AML-193 (cell line): ENCODE measurements at regions not wholly inside any gene's neighbourhood (a gene's known extent, or its start where the extent isn't known, plus 50 kb on each side); places are given as distances from the start of the nearest gene placed in this dataset.
"Not testable (repeated sequence)": the region's sequence is repeated elsewhere in the genome, so short reads cannot be mapped to it uniquely, and the experiment has no call there.

ENCODE experiments used
- DNase-seq, 2 experiments: peaks; one replicate each; lab custom pipeline; 2025; lab: John Stamatoyannopoulos, UW

- DNase-seq: no peak
Measured at GRCh38 chr20:50359607-50360217, 150.5 kb upstream of the PTPN1 start.

DNA sequence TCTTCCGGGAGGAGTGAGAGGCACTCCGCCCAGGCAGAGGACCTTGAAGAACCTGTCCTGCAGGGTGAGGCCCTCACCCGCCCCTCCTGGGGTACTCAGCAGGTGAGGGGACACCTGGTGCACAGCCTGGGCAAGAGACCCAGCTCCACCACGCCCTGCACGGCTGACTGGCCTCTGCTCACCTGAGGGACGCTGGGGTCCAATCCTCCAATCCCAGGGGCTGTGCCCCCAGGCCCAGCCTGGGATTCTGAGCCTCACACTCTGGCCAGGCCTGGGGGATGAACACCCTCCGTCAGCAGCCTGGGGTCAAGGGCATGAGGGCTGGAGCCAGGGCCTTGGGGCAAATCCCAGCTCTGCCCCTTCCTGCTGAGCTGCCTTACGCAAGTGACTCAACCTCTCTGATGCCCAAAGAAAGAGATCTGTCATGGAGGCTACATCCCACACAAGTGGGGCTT is 149.9 kb upstream of the PTPN1 start:
- no peak for DNase-seq

DNA sequence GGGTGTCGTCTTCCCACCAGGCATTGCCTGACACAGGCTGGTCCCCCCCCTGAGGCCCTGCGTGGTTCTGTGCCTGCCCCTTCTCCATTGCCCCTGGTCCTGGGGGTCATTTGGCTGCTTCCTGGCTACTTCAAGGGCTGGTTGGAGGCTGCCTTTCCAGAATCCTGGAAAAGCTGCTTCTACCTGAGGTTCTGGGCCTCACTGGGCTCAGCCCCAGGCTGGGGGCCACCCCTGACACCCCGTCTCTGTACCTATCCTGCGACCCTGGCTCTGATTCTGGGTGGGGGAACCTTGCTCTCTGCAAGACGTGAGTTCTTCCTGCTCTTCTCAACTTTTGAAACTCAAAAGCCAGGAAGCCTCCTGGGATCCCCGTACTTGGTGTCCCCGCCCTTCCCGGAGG is 149.3 kb upstream of the PTPN1 start:
- no peak for DNase-seq

DNA sequence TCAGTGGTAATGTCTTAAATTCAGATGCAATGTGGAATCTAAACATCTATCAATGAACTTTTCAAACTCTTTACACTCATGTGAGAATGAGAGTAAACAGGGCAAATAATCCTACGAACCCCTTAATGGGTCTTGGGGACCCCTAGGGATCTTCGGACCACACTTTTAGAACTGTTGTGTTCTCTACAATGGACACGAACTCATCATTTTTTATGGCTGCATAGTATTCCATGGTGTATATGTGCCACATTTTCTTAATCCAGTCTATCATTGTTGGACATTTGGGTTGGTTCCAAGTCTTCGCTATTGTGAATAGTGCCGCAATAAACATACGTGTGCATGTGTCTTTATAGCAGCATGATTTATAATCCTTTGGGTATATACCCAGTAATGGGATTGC is 148.0 kb upstream of the PTPN1 start:
- not testable (repeated sequence) for DNase-seq

DNA sequence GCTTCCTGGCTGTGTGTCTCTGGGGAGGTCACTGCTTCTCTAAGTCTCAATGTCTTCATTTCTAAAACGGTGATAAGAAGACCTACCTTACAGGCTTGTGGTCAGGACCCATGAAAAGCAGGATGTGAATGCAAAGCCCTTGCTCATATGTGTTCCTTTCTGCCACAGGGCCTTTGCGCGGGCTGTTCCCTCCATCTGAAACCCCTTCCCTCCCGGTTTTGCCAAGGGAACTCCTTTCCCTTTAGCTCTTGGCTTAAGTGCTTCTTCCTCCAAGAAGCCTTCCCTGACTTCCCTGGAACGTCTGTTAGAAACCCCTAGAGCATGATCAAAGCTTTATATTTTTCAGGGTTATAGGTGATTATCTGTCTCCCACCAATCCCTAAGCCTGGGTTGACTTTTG is 147.2 kb upstream of the PTPN1 start:
- no peak for DNase-seq

DNA sequence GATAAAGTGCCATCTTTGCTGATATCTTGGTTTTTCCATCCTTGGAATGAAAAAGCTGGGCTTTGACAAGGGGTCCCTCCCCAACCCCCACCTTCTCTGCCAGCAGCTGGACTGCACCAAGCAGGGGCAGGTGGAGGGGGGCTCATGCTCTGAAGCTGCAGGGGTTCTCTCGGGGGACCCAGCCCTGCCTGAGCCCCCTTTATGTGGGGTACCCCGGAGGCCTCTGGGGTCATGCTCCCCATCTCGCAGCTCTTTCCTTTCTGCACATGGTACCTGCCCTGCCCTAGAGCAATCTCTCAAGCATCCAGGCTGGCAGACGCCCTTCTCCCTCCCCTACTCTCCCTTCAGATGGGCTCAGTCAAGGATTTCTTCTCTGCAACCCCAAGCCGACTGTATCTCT is 146.7 kb upstream of the PTPN1 start:
- DNase-seq: no peak

DNA sequence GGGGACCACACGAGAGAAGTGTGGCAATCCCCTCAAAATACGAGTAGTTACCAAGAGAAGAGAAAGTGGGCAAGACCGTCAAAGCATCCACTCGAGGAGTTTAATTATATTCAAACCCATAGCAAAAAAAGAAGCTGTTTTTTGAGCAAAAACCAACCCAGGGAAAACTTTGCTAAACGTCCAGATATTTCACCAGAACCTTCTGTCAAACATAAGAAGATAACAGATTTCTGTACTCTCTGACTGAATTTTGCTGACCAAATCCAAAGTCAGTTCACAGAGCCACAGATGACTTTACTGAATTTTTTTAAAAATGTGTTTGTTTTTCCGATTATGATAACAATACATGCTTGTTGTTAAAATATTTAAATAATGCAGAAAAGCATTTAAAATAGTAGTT is 145.6 kb upstream of the PTPN1 start:
- DNase-seq: no peak

GRCh38 chr20:50366270-50367103 is 143.7 kb upstream of the PTPN1 start:
- DNase-seq: peak; percentile 79 to 84

GRCh38 chr20:50367104-50367674 is 143.0 kb upstream of the PTPN1 start:
- DNase-seq: no peak

GRCh38 chr20:50367739-50368375 is 142.3 kb upstream of the PTPN1 start:
- DNase-seq: no peak

DNA sequence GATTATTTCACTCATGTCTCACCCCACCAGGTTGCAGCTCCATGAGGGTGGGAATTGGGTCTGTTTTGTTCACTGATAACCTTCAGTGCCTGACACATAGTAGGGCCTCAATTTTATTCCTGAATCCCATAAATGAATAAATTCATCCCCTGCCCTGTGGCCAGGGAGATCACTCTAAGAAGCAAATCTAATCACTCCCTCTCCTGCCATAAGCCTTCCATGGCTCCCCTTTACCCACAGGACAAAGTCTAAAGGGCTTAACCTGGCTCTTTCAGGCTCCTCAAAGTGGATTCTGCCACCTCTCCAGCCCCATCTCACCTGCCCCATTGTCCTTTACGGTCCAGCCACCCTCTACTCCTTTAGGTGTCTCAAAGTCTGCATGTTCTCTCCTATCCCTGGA is 141.8 kb upstream of the PTPN1 start:
- DNase-seq: no peak

- no peak for DNase-seq
Measured at GRCh38 chr20:50368813-50369224, 141.4 kb upstream of the PTPN1 start.

DNA sequence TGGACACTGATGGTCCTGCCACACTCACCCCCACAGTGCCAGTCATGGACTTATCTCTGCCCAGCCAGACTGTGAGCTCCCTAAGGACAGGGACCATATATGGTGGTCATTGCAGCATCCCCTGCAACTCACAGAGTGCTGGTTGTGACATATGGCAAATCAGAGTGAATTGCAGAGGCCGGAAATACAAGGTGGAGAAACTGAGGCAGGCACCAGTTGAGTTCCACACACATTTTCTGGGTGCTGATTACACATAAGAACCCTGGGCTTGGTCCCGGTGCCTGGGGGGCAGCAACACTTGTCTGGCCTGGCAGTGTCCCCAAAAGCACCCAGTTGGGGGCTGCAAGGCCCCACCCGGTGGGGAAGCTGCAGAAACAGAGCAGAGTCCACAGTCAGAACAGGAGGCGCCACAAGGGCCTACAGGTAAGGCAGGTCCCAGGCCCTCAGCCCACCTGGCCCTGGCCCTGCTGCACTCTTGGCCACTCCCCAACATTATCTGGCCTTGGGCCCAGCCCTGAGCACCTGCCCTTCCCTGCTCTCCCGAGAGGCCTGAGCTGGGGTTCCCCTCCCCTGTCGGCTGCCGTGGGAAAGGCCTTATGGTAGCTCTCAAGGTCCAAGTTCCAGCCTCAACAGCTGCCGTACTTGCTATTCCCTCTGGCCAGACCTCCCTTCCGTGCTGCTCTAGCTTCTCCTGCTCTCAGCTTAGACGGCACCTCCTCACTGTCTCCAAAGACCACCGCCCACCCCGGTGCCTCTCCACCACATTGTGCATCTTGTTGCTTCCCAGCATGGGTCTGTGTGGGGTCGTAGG is 140.8 kb upstream of the PTPN1 start:
- no peak for DNase-seq

- no peak for DNase-seq
Measured at GRCh38 chr20:50370036-50370566, 140.1 kb upstream of the PTPN1 start.

DNA sequence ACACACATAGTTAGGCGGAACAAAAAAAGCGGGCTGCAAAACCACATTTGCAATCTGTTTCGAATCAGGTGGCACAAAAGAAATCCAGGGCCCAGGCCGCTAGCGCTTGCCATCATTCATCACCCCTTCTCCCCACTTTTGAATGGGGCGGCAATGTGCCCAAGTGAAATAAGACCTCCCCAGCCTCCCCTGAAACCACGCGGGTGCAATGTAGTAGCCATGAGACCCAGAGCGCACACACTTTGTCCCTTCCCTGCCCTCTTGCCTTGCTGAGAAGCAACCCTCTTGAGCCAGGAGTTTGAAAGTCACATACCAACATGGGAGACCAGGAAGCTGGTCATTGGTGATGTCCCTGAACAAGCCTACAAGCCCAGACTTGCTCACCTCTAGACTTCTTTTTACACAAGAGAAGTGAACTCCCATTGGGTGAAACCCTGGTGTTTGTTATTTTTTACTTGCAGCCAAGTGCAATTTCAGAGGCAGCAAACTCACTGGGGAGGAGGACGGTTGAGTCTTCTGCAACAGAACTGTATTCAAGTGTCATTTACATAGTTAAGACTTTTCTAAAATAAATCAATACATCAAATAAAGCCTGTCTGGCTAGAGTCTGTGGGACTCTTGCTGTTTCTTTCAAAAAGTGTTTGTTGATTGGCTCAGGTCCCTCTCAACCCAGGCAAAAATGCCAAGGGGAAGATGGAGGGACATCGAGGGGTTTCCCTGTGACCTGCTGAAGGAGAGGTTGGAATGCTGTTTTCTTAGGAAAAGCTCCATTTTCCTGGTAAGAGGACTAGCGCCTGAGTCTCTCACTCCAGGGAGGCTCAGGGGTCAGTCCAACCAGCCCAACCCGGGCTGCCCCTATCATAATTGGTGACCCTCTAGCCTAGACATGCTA is 138.1 kb upstream of the PTPN1 start:
- no peak for DNase-seq

- no peak for DNase-seq
Measured at GRCh38 chr20:50372770-50373088, 137.5 kb upstream of the PTPN1 start.

DNA sequence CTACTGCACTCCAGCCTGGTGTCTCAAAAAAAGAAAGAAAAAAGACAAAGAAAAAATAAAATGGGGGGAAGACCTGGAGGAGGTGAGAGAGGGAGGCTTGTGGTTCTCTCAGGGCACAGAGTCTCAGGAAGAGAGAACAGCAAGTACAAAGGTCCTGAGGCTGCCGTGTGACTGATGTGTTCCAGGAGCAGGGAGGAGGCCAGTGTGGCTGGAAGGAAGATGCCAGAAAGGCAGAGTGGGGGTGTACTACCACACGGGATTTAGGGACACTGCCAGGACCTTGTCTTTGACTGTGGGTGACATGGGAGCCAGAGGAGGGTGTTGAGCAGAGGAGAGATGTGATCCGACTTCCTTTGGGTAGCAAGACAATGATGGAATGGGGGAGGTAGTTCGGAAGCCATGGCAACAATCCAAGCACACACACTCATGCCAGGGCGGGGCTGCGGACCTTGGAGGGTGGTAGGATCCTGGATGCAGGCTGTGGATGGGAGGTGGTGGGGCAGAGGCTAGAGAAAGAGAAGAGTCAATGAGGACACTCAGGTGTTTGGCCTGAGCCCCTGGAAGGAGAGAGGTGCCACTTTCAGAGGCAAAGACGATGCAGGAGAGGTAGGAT is 136.4 kb upstream of the PTPN1 start:
- no peak for DNase-seq

DNA sequence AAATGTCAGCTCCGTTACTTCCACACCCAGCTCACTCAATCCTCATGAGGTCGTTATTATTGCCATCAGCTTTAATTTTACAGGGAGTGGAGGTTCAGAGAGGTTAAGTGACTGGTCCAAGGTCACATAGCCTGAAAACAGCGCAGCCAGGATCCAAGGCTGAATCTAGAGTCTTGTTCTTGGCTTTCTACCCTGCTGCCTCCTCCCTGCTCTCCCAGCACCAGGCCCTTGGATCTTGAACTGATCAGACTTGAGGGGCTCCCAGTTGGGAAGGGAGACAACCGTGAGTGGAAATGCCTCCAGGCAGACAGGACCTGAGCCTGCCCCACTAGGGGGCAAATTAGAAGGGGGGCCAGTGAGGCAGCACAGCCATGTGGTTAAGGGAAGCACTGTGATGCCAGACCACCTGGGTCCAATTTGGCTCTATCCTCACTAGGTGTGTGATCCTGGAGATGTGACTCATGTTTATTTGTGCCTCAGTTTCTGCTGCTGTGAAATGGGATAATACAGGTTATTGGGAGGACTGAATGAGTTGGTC is 135.6 kb upstream of the PTPN1 start:
- no peak for DNase-seq

DNA sequence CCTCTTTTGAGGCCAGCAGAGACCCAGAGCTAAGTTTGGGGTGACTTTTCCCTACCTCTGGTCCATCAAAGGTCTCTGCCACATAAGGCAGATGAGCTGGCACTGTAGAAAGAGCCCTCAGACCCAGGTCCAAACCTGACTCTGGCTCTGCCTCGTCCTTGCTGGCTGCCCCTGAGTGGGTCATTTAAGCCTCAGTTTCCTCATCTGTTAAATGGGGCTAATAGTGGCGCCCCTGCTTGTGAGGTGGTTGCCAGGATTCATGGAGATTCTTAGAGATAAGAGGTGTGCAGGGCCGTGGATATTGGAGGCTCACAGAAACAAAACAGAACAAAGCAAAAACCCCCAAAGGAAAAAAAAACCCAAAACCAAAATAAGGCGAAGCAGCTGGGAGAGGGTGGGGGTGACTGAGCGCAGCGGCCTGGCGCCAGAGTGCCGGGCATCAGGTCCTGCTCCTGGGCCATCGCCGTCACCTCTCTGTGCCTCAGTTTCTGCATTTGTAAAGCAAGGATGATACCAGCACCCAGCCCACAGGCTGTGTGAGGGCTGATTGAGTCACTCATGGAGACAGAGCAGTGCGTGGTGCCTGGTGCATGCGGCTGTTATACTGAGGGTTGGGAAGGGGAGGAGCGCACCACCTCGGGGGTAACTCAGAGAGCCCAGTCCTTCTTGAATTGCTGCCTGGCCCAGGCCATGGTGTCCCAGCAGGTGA is 133.8 kb upstream of the PTPN1 start:
- no peak for DNase-seq
